NCI-H524 (cell line): ENCODE measurements at regions not wholly inside any gene's neighbourhood (a gene's known extent, or its start where the extent isn't known, plus 50 kb on each side); places are given as distances from the start of the nearest gene placed in this dataset.
A peak's percentile ranks its signal among the peaks of the same experiment; 100 is the strongest.

ENCODE experiments used
- DNase-seq, 2 experiments: peaks; one replicate each; lab custom pipeline; 2025; lab: John Stamatoyannopoulos, UW

GRCh38 chr17:79248843-79249493, 174.3 kb downstream of the ENGASE start:
- no peak for DNase-seq

- peak; percentile 93 to 97 for DNase-seq
These were observed 171.9 kb downstream of the ENGASE start for GRCh38 chr17:79246225-79247190.

DNA sequence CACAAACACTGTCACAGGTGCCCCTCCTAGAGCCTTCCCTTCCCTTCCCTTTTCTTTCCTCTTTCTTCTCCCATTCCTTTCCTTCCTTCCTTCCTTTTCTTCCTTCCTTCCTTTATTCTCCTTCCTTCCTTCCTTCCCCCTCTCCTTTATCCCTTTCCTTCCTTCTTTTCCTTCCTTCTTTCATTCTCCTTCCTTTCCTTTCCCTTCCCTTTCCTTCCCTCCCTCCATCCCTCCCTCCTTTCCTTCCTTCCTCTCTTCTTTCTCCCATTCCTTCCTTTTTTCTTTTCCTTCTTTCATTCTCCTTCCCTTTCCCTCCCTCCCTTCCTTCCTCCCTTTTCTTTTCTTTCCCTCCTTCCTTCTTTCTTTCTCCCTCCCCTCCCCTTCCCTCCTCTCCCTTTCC, 170.0 kb downstream of the ENGASE start:
- no peak for DNase-seq

- no peak for DNase-seq
These were observed 169.4 kb downstream of the ENGASE start for GRCh38 chr17:79243996-79244395.

DNA sequence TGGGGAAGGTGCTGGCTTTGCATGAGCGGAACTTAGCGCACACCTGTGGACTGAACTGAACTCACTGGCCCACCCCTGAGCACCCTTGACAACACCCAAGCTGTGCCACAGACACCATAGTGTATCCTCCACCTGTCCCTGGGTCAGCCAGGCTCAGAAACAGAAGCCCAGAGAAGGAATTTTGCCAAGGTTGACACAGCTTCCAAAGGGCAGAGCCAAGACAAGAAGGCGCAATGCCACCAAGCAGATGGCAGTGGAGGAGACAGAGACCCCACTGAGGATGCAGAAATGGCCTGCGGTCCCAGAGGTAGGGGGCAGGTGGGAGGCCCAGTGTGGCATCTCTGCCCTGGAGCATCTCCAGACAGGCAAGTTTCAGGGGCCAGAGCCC, 169.0 kb downstream of the ENGASE start:
- DNase-seq, result no peak

DNA sequence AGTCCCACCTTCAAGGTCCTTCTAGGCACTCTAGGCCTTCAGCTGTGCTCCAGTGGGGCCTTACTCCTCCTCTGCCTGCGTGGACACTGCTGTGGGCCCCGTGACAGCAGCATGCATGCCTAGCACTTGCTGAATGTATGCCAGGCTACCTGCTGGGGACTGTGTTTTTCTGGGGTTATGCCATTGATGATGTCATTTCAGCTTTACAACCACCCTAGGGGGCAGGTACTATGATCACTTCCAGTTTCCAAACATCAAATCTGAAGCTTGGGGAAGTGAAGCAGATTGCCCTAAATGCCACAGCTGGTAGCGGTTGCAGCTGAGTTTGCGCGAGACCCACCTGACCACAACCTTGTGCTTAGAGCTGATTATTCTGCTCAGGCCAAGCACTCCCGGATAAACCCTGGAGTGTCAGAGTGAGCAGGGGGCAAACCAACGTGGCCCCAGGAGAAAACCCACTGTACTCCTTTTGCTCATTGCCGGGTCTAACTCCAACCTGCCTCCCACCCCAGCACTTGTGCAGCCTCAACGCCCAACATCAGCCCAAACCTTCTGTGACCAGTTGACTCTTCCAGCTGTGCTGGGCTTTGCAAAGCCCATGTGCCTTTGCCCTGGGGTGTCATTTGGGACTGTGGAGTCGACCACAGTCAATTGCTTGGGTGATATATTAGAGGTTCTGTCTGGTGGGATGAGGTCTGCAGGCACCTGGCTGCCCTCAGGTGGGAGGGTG, 168.4 kb downstream of the ENGASE start:
- DNase-seq, result no peak

DNA sequence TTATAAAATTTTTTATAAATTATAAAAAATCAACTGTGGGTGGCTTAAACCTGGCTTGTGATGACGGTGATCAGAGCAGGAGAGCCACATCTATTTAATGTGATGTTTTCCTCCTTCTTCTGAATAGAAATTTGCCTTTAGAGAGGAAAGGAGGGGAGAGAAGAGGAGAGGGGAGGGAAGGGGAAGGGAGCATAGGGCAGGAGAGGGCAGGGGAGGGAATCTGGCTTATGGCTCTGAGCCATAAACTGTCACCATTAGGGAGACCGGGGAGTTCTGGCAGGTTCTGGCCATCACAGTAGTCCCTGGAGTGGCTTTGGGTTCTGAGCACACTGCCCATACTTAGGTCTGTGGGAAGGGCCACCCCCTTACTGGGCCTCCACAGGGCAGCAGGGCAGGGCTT, 167.8 kb downstream of the ENGASE start:
- no peak for DNase-seq

DNA sequence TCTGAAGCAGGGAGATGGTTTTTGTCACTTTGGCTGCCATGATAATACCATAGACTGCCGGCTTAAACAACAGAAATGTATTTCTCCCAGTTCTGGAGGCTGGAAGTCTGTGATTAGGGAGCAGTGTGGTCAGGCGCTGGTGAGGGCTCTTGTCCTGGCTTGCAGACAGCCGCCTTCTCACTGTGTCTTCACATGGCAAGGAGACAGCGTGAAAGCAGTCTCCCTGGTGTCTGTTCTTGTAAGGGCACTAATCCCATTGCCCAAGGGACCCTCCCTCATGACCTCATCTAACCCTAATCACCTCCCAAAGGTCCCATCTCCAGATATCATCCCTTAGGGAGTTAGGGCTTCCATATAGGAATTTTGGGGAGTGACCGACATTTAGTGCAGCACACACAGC, 167.0 kb downstream of the ENGASE start:
- no peak for DNase-seq

GRCh38 chr17:79239205-79239604, 164.6 kb downstream of the ENGASE start:
- DNase-seq, result no peak

- DNase-seq, result no peak
These were observed 162.9 kb downstream of the ENGASE start for GRCh38 chr17:79237448-79238053.

- DNase-seq, result no peak
These were observed 161.2 kb downstream of the ENGASE start for GRCh38 chr17:79235808-79236207.

DNA sequence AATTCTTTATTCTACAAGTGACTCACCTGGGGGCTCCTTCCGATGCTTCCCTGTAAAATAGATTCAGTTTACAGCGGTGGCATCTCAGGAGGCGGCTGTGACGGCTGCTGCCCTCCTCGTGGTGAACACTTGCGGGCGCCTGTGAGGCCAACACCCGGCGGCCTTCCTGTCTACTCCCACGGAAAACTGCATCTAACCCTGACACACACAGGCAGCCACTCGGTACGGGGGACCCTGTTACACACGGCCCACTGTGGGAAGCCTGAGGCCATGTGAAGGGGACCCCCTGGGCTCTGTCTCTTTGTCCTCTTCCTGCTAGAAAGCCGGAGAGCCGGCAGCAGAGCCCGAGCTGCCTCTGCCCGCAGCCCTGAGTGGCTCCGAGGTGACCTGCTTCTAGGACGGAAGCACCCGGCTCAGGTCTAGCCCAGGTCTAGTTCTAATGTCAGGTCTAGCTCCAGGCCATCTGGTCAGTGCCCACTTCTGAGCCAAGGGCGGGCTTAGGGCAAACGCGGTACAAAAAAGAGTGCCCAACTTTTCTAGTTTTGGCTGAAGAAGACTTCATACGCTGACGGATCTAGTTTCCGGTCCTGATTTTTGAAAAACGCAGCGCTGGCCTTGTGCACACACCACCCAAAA, 159.4 kb downstream of the ENGASE start:
- no peak for DNase-seq

GRCh38 chr17:79232957-79233356, 158.3 kb downstream of the ENGASE start:
- DNase-seq, result no peak

DNA sequence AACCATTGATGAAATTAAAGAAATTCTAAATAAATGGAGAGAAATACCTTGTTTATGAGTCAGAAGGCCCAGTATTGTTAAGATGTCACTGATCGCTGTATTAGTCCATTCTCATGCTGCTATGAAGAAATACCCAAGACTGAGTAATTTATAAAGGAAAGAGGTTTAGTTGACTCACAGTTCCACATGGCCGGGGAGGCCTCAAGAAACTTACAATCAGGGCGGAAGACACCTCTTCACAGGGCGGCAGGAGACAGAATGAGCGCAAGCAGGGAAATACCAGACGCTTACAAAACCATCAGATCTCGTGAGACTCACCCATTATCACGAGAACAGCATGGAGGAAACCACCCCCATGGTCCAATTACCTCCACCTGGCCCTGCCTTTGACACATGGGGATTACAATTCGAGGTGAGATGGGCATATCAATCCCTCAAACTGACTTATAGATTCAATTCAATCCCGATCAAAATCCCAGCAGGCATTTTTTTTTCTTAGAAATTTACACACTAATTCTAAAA, 157.2 kb downstream of the ENGASE start:
- no peak for DNase-seq

- no peak for DNase-seq
These were observed 156.0 kb downstream of the ENGASE start for GRCh38 chr17:79230576-79230975.

GRCh38 chr17:79226037-79226436, 151.4 kb downstream of the ENGASE start:
- no peak for DNase-seq

DNA sequence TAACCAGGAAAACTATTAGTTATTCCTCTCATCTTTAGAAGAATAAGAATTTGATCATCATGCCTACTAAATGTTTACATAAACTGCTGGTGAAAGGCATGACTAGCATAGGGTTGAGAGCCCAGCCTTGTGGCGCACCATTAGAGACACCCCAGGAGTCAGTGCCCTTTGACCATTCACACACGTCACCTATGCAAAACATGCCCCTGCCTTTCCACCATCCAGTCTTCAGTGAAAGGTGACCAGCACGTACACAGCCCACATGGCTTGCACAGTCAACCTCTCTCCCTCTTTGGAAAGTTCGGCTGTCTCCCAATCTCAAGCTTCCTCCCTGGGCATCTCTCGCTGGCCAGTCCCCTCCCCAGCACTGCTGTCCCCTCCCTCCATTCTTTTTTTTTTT, 150.3 kb downstream of the ENGASE start:
- DNase-seq, result no peak

DNA sequence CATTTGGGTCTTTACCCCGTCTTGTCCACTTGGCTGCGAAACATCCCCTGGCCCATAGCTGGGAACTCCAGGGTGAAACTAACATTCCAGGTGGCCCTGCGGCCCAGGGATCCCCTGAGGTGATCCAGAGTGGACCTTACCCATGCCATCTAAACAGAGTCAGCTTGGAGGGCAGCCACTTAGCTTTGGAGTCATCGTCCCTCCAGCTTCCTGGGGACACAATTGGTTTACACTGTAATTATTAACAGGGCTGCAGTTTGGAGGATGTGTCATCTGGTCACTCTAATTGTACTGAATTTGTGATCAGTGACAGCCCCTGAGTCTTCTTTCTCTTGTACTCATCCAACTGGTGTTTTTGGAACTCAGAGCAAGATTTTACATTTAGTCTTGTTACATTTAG, 149.9 kb downstream of the ENGASE start:
- DNase-seq, result no peak

DNA sequence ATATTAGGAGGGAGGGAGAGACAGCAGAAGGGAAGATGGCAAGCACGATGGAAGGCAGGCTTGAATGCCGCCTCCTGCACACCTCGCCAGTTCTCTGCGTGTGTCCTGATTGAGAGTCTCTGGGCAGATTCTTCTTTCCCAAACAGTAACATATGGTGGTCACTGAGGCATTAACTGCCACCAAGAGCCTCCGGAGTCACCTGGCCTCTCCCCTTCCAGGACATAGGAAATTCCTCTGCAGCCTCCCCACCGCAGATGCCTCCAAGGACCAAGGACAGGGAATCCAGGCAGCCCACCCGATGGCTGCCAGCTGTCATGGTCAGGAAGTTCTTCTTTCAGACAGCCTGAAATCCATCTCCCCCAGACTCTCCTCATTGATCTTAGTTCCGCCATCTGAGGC, 149.3 kb downstream of the ENGASE start:
- peak; percentile 80 to 83 for DNase-seq

- no peak for DNase-seq
These were observed 148.8 kb downstream of the ENGASE start for GRCh38 chr17:79223471-79223870.

DNA sequence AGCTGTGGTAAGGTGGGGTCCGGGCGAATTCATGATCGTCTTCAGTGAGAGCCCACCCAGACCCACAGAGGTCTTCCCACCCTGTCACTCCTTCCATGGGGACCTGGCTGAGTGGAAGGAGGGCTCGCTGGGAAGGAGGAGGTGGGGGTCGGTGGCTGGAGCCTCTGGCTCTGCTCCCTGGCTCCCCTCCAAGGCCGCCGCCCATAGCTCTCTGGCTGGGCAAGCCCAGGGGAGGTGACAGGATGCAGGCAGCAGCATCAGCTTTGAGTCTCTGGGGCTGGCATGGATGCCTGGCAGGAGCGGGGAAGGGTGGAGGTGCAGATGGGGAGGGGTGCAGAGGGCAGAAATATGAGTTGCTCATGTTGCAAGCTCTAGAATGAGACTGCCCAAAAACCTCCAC, 147.0 kb downstream of the ENGASE start:
- DNase-seq, result no peak
